ENCODE measurements at regions not wholly inside any gene's neighbourhood (a gene's known extent, or its start where the extent isn't known, plus 50 kb on each side); places are given as distances from the start of the nearest gene placed in this dataset.
"Not testable (repeated sequence)": the region's sequence is repeated elsewhere in the genome, so short reads cannot be mapped to it uniquely, and the experiment has no call there.

DNA sequence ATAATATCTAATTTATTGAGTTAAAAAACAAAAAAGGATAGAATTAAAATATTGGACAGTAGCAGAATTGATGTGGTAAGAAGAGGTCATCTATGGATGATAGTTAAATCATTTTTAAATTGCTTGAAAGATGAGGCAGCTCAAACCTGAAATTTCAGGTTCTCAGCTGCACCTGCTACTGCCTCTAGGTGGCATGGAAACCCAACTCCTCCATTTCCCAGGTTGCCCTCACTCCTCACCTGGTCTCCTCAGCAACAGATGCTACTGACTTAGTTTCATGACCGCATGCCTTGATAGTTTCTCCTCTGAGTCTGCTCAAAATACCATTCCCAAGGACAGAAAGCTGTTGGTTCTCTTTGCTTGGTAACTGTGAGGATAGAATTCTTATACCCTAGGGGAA, 148.1 kb downstream of the ABHD5 start:
- no peak for DNase-seq

DNA sequence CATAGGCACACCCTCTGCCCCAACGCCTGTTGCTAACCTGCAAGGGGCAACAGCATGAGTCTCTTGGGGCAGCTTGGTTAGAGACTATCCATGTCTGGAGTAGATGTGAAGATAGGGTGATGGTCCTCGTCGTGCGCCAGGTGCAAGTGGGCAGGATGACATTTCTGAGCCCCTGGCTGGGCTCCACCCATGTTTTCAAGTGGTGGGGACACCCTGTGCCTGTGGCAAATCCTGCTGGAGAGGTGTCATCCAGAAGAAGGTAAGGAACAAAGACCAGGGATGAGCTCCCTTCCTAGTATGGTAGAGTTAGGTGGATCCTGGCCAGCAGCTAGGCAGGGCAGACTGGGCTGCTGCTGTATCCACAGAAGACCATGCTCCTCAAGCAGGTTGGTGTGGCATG, 152.6 kb downstream of the ABHD5 start:
- no peak for DNase-seq

DNA sequence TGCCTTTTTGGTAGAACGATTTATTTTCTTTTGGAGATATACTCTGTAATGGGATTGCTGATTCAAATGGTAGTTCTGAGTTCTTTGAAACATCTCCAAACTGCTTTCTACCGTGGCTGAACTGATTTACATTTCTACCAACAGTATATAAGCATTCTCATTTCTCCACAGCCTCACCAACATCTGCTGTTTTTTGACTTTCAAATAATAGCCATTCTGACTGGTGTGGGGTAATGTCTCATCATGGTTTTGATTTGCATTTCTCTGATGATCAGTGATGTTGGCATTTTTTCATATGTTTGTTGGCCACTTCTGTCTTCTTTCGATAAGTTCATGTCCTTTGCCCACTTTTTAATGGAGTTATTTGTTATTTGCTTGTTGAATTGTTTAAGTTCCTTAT, 154.0 kb downstream of the ABHD5 start:
- no peak for DNase-seq

DNA sequence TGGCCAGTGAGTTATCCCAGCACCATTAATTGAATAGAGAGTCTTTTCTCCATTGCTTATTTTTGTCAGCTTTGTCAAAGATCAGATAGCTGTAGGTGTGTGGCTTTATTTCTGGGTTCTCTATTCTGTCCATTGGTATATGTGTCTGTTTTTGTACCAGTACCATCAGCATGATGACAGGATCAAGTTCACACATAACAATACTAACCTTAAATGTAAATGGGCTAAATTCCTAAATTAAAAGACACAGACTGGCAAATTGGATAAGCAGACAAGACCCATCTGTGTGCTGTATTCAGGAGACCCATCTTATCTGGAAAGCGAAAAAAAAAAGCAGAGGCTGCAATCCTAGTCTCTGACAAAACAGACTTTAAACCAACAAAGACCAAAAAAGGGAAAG, 154.8 kb downstream of the ABHD5 start:
- DNase-seq = not testable (repeated sequence)

DNA sequence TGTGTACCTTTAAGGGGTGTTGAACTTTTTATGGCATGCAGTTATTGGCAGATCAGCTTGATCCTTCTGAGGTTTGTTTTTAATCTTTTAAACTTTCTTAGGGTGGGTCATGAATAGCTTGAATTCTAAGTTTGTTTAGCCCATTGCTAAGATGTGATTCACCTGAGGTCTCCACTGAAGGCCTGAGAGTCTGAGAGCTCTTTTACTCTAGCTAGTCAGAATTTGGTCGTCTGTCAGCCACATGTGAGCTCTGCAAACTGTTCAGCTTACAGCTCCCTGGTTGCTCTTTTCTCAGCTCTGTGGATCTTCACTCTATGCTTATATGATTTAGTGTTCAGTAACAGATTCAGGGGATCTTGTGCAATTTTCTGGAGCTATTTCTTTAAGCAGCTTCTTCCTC, 161.3 kb downstream of the ABHD5 start:
- DNase-seq = no peak

DNA sequence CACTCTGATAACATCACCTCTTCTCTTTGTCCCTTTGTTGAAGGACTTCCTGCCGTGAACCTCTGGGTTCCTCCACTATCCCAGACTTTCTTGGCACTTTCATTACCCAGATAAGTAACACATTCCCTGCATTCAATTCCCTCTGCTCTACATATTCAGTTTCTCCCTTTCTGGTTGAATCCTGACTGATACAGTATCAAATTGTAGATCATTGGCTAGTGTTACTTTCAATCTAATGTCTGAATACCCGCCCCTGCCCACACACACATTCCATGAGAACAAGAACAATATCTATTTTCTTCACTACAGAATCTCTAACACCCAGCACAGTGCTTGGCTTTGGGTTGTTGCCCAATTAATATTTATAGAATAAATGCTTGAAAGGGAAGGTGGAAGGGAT, 163.5 kb downstream of the ABHD5 start:
- no peak for DNase-seq

DNA sequence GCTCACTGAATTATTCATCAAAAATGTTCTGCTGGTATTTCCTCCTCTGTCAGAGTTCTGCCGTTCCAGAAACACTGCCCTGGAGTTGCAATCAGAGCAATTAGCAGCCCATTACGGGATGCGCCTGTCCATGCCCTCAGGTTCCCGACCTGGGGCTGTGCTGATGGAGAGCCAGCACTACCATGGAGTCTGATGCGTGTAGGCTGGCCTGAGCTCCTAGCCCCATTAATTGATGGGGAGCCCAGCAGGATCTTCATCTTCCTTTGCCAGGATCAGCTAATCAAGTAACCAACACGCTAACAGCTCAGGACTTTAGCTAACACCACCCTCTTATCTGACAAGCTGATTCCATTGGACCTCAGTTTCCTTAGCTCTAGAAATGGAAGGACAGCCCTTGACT, 164.2 kb downstream of the ABHD5 start:
- no peak for DNase-seq

DNA sequence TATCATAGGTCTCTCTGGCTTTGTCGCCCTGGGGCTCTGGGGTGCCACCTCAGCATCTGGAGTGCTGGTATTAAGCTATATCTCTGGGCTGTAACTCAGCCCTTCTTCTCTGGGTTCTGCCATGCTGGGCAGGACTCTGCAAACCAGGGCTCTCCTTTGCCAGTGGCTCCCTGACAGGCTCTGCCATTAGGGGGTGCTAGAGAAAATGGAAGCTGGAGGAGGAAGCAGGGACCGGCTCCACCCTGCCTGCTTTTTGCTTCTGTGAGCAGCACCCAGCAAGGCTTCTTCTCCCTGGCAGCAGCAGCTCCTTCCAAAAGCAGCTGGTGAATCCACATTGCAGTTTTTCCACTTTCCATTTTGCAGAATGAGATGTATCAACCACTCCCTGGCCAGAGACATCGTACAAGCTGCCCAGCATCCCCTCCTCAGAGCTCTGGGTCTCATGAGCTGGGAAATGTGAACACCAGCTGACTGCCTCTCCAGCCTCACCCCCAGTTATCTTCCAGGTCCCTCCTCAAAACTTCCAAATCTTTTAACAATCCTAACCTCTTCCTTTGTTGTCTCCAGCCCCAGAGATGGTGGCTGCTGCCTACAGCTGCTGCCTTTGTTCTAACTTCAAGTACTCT, 165.0 kb downstream of the ABHD5 start:
- DNase-seq = peak in 1 of 2 donors; percentile 13

DNA sequence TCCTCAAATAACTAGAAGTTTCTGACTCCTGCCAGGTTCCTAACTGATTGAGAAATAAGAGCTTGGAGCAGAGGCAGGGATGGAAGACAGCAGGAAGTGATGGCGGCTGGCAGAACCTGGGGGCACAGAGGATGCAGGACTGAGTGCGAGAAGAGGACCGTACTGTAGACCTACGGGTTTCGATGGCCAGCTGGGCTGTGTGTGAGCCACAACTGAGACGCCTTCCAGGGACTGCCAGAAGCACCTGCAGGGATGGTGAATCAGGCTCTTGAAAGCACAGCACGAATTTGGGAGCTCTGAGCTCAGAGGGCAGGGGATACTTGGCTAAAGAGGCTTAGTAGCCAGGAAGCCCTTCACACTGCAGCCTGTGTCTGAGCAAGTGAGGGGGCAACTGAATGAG, 165.6 kb downstream of the ABHD5 start:
- no peak for DNase-seq

DNA sequence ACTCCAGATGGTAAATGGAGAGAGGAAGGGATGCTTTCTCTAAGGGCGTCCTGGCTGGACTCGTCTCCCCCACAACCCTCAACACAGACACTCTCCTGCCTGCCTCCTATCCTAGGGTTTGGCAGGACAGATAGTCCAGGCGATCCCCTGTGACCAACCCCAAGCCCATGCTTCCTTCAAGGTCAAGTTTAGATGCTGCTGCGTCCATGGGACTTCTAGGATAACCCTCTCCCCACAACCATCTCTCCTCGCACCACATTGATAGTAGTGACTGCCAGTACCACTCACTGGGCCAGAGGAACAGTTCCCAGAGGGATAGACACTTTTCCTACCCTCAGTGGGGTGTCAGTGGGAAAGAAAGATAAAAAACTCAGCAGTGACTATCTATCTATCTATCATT, 166.0 kb downstream of the ABHD5 start:
- DNase-seq = no peak

DNA sequence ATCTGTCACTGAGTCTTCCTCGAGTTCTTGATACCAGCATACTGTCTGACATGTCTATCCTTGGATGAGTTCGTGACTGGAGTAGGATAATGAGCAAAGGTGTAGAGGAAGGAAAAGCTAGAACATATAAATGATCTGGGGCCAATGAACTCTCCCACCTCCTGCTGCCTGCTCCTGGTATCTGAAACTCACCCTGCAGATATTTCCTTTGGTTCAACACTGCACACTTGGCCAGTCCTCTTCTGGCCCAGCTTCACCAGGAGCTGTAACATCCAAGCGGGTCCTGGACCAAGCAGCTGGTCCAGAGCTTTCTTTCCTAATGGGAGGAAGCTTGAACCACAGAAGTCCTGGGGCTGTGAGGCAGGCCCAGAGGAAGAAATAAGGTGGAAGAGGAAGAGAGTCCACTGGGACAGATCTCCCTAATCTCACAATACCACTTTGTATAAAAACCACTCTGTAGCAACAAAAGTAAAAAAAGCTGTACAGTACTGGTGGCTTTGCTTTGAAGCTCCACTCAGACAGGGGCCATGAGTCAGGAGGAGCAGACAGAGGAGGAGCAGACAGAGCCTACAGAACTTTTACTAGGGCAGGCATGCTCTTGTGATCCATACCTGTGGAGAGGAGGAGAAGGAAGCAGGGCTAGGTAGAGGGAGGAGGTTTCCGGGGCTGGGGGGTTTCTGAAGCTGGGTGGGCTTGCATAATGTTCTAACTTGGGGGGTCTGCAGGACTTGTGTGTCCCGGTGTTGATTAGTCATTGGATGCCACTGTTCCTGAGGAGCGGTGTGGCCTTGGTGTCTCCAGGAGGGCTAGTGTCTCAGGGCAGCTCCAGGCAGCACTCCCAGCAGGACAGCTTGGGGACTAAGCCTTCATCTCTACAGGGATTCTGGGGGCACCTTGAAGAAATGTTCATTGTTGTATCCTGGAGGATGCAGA, 166.9 kb downstream of the ABHD5 start:
- DNase-seq = no peak

DNA sequence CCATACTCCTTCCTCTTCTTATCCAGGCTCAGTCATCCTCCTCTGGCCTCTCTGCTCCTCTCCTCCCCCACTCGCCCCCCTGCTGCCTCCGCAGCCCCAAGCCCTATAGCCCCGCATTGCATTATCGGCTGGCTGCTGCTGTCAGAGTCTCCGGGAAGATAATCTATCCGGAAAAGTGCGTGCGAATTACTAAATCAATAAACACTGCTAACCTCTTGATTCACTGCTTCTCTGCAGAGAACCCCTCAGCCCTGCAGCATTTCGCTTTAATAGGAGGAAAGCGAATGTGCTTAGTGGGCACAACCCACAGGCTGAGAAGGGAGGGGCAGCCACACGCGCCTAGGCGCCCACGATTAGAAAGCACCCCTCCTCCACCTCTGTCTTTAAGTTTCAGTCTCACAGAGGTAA, 167.6 kb downstream of the ABHD5 start:
- DNase-seq = no peak

DNA sequence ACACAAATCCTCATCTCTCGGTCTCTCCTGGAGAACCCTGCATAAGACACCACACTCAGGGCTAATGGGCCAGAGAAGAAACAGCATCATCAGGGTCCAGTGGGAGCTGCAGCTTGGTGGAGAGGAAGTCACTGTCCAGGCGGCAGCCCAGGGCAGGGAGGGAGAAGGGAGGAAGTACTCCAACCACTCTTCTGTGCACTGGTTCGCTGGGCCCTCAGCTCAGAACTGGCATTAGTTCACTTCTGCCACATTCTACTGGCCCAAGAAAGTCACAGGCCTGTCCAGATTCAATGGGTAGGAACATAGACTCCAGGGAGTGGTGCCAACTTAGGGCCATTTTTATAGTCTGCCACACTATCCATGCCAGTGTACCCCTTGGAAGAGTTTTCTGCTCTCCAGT, 169.0 kb downstream of the ABHD5 start:
- DNase-seq = no peak

DNA sequence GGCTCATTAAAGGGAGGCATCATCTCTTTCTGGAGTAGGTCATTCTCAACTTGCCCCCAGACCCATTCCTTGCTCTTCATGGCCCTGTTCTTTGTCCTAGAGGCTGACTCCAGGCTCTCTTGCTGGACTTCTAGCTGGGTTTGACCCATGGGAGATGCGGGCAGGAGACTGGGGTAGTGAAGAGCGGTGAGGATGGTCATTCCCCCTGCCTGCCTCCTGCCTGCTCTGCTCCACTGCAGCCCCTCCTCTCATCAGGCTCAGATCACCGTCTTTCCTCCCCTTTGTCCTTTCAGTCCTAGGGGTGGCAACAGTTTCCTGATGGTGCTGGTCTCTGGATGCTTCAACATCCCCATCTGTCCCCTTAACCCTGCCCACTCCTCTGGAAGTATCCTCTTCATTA, 170.9 kb downstream of the ABHD5 start:
- DNase-seq = no peak

DNA sequence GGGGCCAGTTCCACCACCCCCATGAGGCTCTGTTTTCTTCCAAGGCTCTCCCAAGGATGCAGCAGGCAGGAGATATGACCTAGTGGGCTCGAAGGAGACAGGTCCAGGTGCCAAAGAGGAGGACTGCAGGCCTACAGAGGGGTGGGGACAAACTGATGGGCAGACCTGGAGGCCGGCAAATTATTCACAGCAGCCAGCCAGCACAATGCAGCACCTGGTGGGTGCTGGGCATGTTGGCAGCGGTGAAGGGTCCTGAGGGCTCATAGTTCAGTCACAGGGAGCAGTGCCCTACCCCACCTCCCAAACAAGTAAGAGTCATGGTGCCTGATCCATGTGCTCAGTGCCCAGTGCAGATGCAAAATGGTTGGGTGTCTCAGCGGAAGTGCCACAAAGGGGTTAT, 171.7 kb downstream of the ABHD5 start:
- DNase-seq = no peak

DNA sequence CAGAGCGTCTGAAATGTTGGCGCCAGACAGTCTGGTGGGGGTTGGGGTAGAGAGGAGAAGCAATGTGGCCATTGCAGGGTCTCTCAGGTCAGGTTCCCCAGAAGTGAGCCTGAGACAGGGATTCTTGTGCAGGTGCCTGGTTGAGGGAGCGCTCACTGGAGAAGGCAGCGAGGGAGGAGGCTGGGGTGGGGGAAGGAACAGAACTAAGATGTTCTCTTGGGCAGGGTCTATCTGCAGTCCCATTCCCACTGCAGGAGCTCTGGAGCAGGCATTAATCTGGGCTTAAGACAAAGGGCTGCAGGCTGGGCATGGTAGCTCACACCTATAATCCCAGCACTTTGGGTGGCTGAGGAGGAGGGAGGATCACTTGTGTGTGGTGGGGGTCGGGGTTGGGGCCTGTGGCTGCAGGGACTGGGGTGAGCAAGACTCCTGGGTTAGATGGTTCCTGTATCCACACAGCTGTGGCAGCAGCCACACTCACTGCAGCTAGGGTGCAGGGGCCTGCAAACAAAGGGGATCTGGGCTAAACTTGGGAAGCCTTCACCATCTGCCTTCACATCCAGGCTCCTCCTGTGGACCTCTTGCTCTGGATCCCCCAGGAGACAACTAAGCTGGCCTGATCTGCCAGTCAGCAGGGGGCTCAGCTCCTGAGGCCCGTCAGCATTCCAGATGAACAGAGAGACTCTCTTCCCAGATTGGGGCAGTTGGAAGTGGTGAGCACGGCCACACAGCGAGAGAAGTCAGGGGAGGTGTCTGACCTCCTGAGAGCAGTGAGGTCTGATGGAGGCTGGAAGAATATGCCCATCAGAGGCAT, 172.5 kb downstream of the ABHD5 start:
- DNase-seq = no peak

DNA sequence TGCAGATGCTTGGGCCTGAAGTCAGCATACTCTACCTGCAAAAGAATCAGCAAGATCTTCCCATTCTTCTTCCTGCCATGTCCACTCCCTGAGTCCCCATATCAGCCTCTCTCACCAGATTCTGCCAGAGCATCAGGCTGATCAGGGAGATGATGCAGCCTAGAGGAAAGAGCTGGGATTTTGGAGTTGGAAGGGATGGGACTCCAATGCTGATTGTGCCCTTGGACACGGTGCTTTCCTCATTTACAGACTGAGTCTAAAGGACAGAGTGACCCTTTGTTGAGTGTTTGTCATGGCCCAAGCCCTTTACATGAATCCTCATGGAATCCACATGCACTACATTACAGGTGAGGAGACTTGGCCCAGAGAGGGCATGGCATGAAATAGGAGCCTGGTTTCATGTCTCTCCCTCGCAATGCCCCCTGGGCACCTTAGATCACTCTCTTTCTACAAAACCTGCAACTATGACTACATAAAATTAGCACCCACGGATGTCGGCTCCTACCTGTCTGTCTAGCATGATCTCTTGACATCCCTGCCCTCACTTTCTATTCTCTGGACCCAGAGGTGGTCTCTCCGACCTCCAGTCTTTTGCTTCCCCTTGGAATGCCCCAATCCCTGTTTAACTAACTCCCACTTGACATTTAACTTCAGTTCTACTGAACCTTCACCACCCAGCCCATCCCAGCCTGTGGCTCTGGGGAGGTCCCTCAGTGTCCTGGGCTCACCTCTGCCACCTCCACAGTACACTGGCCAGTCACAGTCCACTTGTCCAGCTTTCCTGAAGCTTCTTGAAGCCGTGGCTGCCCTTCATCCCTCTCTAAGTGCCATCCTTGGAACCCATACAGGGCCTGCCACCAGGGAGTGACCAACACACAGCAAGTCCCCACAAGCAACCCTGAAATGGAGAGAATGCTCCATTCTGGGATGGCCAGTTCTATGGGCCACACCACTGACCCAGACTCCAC, 173.5 kb downstream of the ABHD5 start:
- no peak for DNase-seq

DNA sequence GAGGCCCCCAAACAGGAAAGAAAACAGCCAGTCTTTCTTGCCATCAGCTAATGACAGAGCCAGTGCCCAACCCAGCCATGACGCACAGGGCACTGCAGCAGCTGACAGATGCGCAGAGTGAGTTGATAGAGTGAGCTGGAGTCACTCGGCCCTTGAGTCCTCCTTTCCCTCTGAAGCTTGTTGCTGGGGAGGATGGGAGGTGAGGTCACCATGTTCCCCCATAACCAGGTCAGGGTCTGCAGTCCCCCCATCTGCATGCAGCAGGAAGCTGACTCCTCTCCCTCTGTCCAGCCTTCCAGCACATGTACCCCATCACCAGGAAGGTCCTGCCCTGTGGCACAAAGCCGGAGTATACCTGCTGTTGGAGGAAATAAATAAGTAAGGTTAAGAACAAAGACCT, 174.6 kb downstream of the ABHD5 start:
- DNase-seq = no peak

DNA sequence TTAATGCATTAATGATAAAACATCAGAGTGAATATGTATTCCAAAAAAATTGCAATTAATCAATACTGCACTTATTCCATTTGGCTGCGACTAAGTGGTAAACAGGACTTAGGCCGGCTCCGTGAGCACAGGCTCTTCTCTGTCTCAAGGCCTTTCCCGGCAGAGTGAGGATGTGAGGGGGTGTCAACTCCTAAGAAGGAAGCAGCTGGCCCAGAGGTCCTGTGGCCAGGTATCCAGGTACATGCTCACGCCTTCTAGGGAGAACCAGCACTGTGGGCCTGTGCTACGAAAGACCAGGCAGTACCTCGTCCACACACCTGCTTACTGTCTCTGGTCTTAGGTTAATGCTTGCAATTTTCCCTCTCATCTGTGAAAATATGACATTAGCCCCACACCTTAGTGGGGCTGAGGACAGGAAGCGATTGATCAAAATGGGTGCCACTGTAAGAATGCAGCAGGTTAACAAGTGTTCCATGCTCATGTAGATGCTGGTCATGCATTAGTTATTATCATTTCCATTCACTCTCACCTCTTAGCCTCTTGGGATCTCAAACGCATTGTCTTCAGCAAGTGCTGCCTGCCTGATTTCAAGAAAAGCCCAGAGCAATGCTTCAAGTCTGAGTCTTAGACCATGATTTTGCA, 175.3 kb downstream of the ABHD5 start:
- no peak for DNase-seq

DNA sequence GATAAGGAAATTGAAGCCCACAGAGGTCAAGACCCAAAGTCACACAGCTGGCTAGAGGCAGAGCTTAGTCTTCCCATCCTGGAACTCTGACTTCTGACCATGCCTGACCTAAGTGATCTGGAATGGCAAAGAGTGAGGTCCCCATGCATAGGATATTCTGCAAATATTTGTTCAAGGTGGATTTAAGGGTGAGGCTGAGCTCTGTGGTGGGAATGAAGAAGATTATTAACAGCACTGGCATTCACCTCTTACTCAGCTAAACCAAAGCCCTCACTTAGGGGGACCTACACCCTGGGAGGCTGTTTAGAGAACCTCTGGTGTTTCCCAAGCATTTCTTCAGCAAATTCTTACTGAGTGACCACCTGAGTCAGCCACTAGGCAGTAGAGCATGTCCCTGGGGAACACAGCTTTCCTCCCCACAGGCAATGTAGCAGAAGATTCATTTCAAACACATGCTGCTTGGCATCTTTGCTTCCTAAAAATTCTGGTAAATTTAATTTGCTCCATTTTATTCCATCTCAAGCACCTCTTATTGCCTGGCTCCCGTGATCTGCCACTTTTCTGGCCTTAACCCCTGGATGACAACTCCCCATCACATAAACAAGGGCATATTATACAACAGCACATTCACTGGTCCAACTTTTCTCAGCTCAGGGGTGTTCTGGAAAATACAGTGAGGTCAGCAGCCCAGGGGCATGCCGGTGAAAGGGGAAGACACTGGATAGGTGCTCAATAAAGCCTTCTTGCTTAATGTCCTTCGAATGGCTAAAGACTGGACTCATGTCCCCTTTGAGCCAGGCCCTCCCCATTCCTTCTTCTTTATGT, 176.0 kb downstream of the ABHD5 start:
- DNase-seq = no peak

Data from bone marrow (tissue), 2 donors.